Endothelial cell (in vitro differentiated cells): ENCODE measurements at regions not wholly inside any gene's neighbourhood (a gene's known extent, or its start where the extent isn't known, plus 50 kb on each side); places are given as distances from the start of the nearest gene placed in this dataset.

Source experiments
- DNase-seq: peaks from one replicate; pipeline ENCODE4 v3.0.0; 2021; ENCODE audit warnings: low spot score
- H3K27ac Mint-ChIP-seq: one replicate; pipeline ENCODE4 v1.8.0; 2021; ENCODE audit warnings: mixed read lengths, inconsistent platforms; ENCODE audit not compliant: unreplicated experiment
- H3K27me3 Mint-ChIP-seq: one replicate; pipeline ENCODE4 v1.8.0; 2021; ENCODE audit warnings: mild to moderate bottlenecking, moderate library complexity, mixed read lengths, inconsistent platforms; ENCODE audit not compliant: unreplicated experiment
- H3K36me3 Mint-ChIP-seq: one replicate; pipeline ENCODE4 v1.8.0; 2021; ENCODE audit warnings: mild to moderate bottlenecking, low read depth, mixed read lengths, inconsistent platforms; ENCODE audit not compliant: unreplicated experiment
- H3K4me1 Mint-ChIP-seq: one replicate; pipeline ENCODE4 v1.8.0; 2021; ENCODE audit warnings: mild to moderate bottlenecking, mixed read lengths, inconsistent platforms; ENCODE audit not compliant: unreplicated experiment
- H3K4me3 Mint-ChIP-seq: one replicate; pipeline ENCODE4 v1.8.0; 2021; ENCODE audit warnings: mild to moderate bottlenecking, mixed read lengths, inconsistent platforms; ENCODE audit not compliant: unreplicated experiment
- H3K9me3 Mint-ChIP-seq: one replicate; pipeline ENCODE4 v1.8.0; 2021; ENCODE audit warnings: mixed read lengths, inconsistent platforms; ENCODE audit not compliant: unreplicated experiment
- TF ChIP-seq, protein P1 (sequence below): fragments of 200-600 bp; sonication (generic); IDR thresholded peaks from one replicate; pipeline ENCODE4 v1.5.0; 2021; ENCODE audit warnings: antibody characterized with exemption; ENCODE audit not compliant: unreplicated experiment

DNA sequence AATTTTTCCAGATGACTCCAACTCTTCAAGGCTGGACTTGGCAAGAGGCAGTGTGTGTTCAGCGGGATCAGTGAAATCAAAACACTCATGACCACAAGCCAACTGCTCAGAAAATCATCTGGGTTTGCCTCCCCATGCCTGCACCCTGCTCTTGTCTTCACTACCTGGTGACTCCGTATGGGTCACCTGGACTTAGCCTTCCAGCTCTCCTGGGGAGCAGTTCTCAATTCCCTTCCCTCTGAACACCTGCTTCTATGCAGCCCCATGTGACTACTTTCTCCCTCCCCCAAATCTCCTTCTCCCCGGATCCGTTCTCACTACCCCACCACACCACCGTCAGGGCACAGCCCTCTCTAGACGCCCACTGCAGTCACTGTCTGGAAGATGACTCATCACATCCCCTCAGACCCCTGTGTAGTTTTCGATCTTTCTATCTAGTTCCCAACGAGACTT is 130.2 kb upstream of the ID2 start:
- no peak for DNase-seq
- Mint-ChIP-seq H3K27me3 (peaks cover 7% of the 10 kb centered on the region), H3K4me3 (no peak overlapping the region), H3K4me1 (peaks cover 13% of the 10 kb centered on the region), H3K27ac (no peak overlapping the region), H3K36me3 (peaks cover 7% of the 10 kb centered on the region), H3K9me3 (no peaks in the 10 kb centered on the region)
- TF ChIP-seq, protein P1, sequence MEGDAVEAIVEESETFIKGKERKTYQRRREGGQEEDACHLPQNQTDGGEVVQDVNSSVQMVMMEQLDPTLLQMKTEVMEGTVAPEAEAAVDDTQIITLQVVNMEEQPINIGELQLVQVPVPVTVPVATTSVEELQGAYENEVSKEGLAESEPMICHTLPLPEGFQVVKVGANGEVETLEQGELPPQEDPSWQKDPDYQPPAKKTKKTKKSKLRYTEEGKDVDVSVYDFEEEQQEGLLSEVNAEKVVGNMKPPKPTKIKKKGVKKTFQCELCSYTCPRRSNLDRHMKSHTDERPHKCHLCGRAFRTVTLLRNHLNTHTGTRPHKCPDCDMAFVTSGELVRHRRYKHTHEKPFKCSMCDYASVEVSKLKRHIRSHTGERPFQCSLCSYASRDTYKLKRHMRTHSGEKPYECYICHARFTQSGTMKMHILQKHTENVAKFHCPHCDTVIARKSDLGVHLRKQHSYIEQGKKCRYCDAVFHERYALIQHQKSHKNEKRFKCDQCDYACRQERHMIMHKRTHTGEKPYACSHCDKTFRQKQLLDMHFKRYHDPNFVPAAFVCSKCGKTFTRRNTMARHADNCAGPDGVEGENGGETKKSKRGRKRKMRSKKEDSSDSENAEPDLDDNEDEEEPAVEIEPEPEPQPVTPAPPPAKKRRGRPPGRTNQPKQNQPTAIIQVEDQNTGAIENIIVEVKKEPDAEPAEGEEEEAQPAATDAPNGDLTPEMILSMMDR, result no peak

DNA sequence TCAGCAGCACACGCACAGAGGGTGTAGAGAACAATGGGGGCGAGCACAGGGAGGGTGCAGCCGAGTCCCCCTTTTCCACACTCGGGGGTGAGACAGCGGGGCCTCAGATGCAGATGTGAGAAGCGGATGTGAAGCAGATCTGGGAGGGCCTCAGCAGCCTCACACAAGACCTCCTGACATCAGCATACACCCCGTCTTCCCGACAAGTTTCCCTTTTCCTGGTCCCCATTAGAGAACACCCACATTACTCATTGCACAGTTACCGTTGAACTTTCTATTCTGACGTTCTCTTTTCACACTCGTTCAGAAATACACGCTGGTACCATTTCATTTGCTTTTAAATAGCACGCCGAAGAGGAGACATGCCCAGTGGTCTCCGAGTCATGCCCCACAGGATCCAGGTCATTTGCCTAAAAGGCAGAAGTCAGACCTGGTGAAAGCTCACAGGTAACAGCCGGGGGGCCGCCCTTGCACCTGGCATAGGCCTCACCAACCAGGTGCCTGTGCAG is 129.5 kb upstream of the ID2 start:
- H3K27me3 Mint-ChIP-seq, result peaks cover 4% of the 10 kb centered on the region
- peaks cover 8% of the 10 kb centered on the region for H3K4me1 Mint-ChIP-seq
- no peak for DNase-seq
- H3K36me3 Mint-ChIP-seq, result peaks cover 2% of the 10 kb centered on the region
- no peak overlapping the region for H3K4me3 Mint-ChIP-seq
- H3K27ac Mint-ChIP-seq, result no peak overlapping the region
- TF ChIP-seq, protein P1, result no peak
- H3K9me3 Mint-ChIP-seq, result no peaks in the 10 kb centered on the region

DNA sequence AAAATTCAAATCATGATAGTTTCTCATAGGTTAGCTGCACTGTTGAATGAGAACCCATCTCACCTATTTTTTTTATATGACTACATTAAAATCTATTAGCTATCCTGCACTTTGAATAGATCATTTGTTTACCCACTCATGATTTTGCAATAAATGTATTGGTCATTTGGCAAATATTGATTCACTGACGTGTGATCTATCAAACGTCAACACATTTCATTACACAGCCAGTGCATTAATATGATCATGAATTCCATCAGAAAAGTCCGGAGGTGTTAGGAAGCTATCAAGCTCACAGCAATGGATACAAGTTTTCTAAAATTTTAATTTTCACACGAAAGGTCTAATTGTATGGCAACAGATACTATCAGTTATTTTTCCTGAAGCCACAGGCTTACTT is 128.2 kb upstream of the ID2 start:
- TF ChIP-seq, protein P1, result no peak
- Mint-ChIP-seq H3K4me3 (no peak overlapping the region), H3K36me3 (no peaks in the 10 kb centered on the region), H3K27ac (no peak overlapping the region), H3K9me3 (no peaks in the 10 kb centered on the region), H3K27me3 (no peaks in the 10 kb centered on the region), H3K4me1 (peaks cover 6% of the 10 kb centered on the region)
- DNase-seq, result no peak

DNA sequence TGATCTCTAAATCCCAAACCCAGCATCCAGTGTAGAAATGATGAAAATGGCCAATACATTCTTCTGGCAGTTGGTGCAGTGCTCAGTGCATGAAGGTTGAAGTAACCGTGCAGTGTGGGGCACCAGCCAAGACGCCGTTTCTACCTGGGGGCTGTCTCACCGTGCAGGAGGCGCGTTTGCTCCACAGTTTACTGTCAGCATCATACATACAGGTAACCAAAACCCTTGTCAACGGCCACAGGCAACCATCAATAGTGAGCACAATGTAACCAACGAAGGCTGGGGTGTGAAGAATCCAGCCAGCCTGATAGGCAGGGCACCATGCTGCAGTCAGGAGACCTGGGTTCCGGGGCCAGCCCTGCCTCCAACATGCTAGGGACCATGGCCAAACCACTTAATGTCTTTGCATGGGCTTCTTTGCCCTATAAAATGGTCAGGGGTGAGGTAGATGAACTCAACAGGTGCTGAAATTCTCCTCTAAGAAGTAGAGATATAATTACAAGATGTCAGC is 127.5 kb upstream of the ID2 start:
- H3K9me3 Mint-ChIP-seq, result no peaks in the 10 kb centered on the region
- H3K27me3 Mint-ChIP-seq, result no peaks in the 10 kb centered on the region
- no peaks in the 10 kb centered on the region for H3K36me3 Mint-ChIP-seq
- no peaks in the 10 kb centered on the region for H3K4me1 Mint-ChIP-seq
- H3K4me3 Mint-ChIP-seq, result no peak overlapping the region
- no peak overlapping the region for H3K27ac Mint-ChIP-seq
- no peak for DNase-seq
- TF ChIP-seq, protein P1, result no peak

DNA sequence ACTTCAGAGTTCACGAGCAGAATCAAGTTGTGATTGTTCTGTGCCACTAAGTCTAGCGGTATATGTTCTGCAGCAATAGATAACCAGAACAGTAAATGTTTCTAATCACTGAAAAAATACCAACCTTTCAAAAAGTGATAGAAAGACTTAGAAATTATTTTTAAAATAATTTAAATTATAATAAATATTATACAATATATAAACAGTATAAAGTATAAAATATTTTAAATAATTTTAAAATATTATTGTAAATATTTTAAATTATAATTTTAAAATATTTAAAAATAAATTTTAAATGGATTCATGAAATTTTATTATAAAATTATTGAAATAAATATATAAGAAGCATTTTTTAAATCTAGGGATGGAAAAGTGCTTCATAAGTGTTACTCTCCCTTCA is 126.3 kb upstream of the ID2 start:
- no peaks in the 10 kb centered on the region for H3K27me3 Mint-ChIP-seq
- H3K4me3 Mint-ChIP-seq, result no peak overlapping the region
- TF ChIP-seq, protein P1, result no peak
- H3K36me3 Mint-ChIP-seq, result no peaks in the 10 kb centered on the region
- no peaks in the 10 kb centered on the region for H3K4me1 Mint-ChIP-seq
- no peak overlapping the region for H3K27ac Mint-ChIP-seq
- no peaks in the 10 kb centered on the region for H3K9me3 Mint-ChIP-seq
- DNase-seq, result no peak
